HAP-1 (cell line): ENCODE measurements at regions not wholly inside any gene's neighbourhood (a gene's known extent, or its start where the extent isn't known, plus 50 kb on each side); places are given as distances from the start of the nearest gene placed in this dataset.

ENCODE experiments used
- DNase-seq, 2 experiments: peaks; one replicate each; pipeline ENCODE4 v3.0.0-alpha.2; 2016 to 2020; ENCODE audit warnings: low spot score in 2 of 2
- H3K27me3 ChIP-seq: fragments of 250-450 bp; sonication (Bioruptor Pico); 2 replicates; pipeline ENCODE4 v1.5.1; 2020; ENCODE audit warnings: low read depth, mild to moderate bottlenecking, moderate library complexity
- H3K36me3 ChIP-seq: fragments of 250-450 bp; sonication (Bioruptor Pico); replicated peaks from 2 replicates; pipeline ENCODE4 v1.5.1; 2020; ENCODE audit warnings: mild to moderate bottlenecking
- H3K4me1 ChIP-seq: fragments of 250-450 bp; sonication (Bioruptor Pico); 2 replicates; pipeline ENCODE4 v1.5.1; 2020; ENCODE audit warnings: mild to moderate bottlenecking
- H3K4me3 ChIP-seq: fragments of 250-450 bp; sonication (Bioruptor Pico); 2 replicates; pipeline ENCODE4 v1.5.1; 2020; ENCODE audit warnings: mild to moderate bottlenecking, moderate library complexity
- H3K9me3 ChIP-seq: fragments of 250-450 bp; sonication (Bioruptor Pico); 2 replicates; pipeline ENCODE4 v1.5.1; 2020; ENCODE audit warnings: mild to moderate bottlenecking, moderate library complexity
- in situ Hi-C: fragments of 300-500 bp; cut with MboI; formaldehyde crosslinking; loops from 3 replicates; pipeline ENCODE4 v1.14.3; 2020; ENCODE audit warnings: low sequenced_read_pairs, inconsistent platforms, mixed read lengths

- Histone ChIP-seq H3K9me3 (no peaks in the 10 kb centered on the region), H3K4me3 (no peak overlapping the region), H3K36me3 (no peaks in the 10 kb centered on the region), H3K27me3 (no peaks in the 10 kb centered on the region), H3K4me1 (no peaks in the 10 kb centered on the region)
- no peak for DNase-seq
- in situ Hi-C loops, result no loop called here
Measured at GRCh38 chr12:47553266-47553665, 152.6 kb downstream of the RPAP3 start.

GRCh38 chr12:47551426-47551851 lies 154.4 kb downstream of the RPAP3 start:
- H3K36me3 ChIP-seq, result no peaks in the 10 kb centered on the region
- H3K27me3 ChIP-seq, result no peaks in the 10 kb centered on the region
- H3K4me1 ChIP-seq, result no peaks in the 10 kb centered on the region
- no peaks in the 10 kb centered on the region for H3K9me3 ChIP-seq
- no peak overlapping the region for H3K4me3 ChIP-seq
- in situ Hi-C loops, result no loop called here
- no peak for DNase-seq

- Histone ChIP-seq H3K4me3 (no peak overlapping the region), H3K27me3 (no peaks in the 10 kb centered on the region), H3K36me3 (no peaks in the 10 kb centered on the region), H3K4me1 (no peaks in the 10 kb centered on the region), H3K9me3 (no peaks in the 10 kb centered on the region)
- in situ Hi-C loops, result no loop called here
- DNase-seq, result no peak
Measured at GRCh38 chr12:47549258-47549657, 156.6 kb downstream of the RPAP3 start.

GRCh38 chr12:47548401-47548800 lies 157.4 kb downstream of the RPAP3 start:
- Histone ChIP-seq H3K4me3 (no peak overlapping the region), H3K9me3 (no peaks in the 10 kb centered on the region), H3K36me3 (no peaks in the 10 kb centered on the region), H3K27me3 (no peaks in the 10 kb centered on the region; the same call in 1 of the 2 replicates), H3K4me1 (no peaks in the 10 kb centered on the region)
- no peak for DNase-seq
- in situ Hi-C loops, result no loop called here

DNA sequence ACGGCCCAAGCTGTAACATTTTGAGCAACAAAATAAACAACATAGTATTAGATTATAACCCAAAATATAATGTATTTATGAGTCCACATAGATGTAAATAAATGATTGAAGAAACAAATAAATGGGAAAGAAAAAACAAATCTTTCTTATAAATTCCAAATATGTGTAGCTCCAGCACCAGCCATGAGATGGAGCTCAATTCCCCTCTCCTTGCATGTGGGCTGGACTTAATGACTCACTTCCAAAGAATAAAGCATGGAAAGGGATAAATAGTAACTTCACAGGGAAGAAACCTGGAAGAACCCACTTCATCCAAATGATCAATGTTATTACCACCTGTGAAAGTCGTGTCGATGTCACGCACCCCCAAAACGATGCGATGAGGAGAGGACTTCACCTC lies 158.8 kb downstream of the RPAP3 start:
- no peak for DNase-seq
- in situ Hi-C loops, result no loop called here
- Histone ChIP-seq H3K9me3 (no peaks in the 10 kb centered on the region), H3K4me3 (no peak overlapping the region), H3K36me3 (no peaks in the 10 kb centered on the region), H3K27me3 (no peaks in the 10 kb centered on the region; the same call in 1 of the 2 replicates), H3K4me1 (no peaks in the 10 kb centered on the region)

DNA sequence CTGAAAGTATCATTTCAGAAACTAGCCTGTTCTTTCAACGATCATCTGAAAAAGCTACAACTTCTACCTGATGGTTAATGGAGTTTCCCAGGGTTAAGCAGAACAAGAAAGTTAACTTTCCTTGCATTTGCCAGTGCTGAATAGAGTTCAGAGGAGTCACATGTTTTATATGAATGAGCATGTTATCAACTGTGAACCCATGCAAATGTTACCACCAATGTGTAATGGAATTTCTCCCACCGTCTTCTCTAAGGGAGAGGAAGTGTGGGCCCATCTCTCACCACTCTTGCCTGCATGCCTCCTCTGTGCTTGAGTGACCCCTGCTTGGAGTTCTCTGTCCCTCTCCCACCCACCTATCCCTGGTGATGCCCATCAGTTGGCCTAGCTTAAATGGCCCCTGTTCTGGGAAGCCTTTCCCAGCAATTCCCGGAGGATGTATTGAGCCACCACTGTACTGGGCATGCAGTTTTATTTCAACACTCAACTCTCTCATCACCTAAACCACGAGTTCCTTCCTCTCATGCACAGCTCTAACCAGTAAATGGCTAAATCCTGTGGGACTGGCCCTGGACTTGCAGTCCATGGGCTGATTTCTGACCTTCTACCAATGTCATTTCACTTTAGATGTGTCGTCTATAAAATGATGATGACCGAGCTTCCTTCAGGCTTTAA lies 159.8 kb downstream of the RPAP3 start:
- in situ Hi-C loops, result no loop called here
- no peaks in the 10 kb centered on the region for H3K36me3 ChIP-seq
- H3K27me3 ChIP-seq, result no peaks in the 10 kb centered on the region; the same call in 1 of the 2 replicates
- H3K9me3 ChIP-seq, result no peaks in the 10 kb centered on the region
- H3K4me3 ChIP-seq, result no peak overlapping the region
- no peaks in the 10 kb centered on the region for H3K4me1 ChIP-seq
- no peak for DNase-seq

GRCh38 chr12:47534695-47535094 lies 171.1 kb downstream of the RPAP3 start:
- H3K27me3 ChIP-seq, result no peaks in the 10 kb centered on the region
- DNase-seq, result no peak
- in situ Hi-C loops, result no loop called here
- H3K9me3 ChIP-seq, result no peaks in the 10 kb centered on the region
- H3K4me3 ChIP-seq, result no peak overlapping the region
- no peaks in the 10 kb centered on the region for H3K4me1 ChIP-seq
- no peaks in the 10 kb centered on the region for H3K36me3 ChIP-seq

- Histone ChIP-seq H3K36me3 (no peaks in the 10 kb centered on the region), H3K4me3 (no peak overlapping the region), H3K9me3 (no peaks in the 10 kb centered on the region), H3K4me1 (no peaks in the 10 kb centered on the region), H3K27me3 (no peaks in the 10 kb centered on the region)
- DNase-seq, result no peak
- in situ Hi-C loops, result no loop called here
Measured at GRCh38 chr12:47530050-47530449, 175.8 kb downstream of the RPAP3 start.

GRCh38 chr12:47527816-47528215 lies 178.0 kb downstream of the RPAP3 start:
- no peaks in the 10 kb centered on the region for H3K4me1 ChIP-seq
- no peak overlapping the region for H3K4me3 ChIP-seq
- in situ Hi-C loops, result no loop called here
- no peaks in the 10 kb centered on the region for H3K9me3 ChIP-seq
- H3K36me3 ChIP-seq, result no peaks in the 10 kb centered on the region
- H3K27me3 ChIP-seq, result no peaks in the 10 kb centered on the region
- no peak for DNase-seq

- H3K4me3 ChIP-seq, result no peak overlapping the region
- H3K4me1 ChIP-seq, result no peaks in the 10 kb centered on the region
- no peaks in the 10 kb centered on the region for H3K27me3 ChIP-seq
- no peaks in the 10 kb centered on the region; the same call in 1 of the 2 replicates for H3K9me3 ChIP-seq
- no peak for DNase-seq
- in situ Hi-C loops, result no loop called here
- H3K36me3 ChIP-seq, result no peaks in the 10 kb centered on the region
Measured at GRCh38 chr12:47520029-47520428, 185.8 kb downstream of the RPAP3 start.

DNA sequence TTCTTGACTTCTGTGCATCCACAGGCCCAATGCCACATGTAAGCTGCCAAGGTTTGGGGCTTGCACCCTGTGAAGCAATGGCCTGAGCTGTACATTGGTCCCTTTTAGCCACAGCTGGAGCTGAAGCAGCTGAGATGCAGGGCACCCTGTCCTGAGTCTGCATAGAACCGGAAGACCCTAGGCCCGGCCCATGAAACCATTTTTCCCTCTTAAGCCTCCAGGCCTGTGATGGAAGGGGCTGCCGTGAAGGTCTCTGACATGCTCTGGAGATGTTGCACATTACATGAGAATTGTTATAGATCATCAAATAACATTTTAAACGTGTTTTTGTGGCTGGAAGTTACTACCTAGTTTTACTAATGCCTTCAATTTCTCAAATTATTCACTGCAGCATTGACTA lies 188.7 kb downstream of the RPAP3 start:
- Histone ChIP-seq H3K4me1 (no peaks in the 10 kb centered on the region), H3K4me3 (no peak overlapping the region), H3K9me3 (no peaks in the 10 kb centered on the region; the same call in 1 of the 2 replicates), H3K36me3 (no peaks in the 10 kb centered on the region), H3K27me3 (no peaks in the 10 kb centered on the region)
- in situ Hi-C loops, result no loop called here
- no peak for DNase-seq

GRCh38 chr12:47509398-47509851 lies 196.4 kb downstream of the RPAP3 start:
- H3K4me3 ChIP-seq, result no peak overlapping the region
- in situ Hi-C loops, result no loop called here
- DNase-seq, result no peak
- no peaks in the 10 kb centered on the region for H3K9me3 ChIP-seq
- H3K27me3 ChIP-seq, result no peaks in the 10 kb centered on the region
- H3K4me1 ChIP-seq, result no peaks in the 10 kb centered on the region
- H3K36me3 ChIP-seq, result no peaks in the 10 kb centered on the region

- in situ Hi-C loops, result no loop called here
- no peak overlapping the region for H3K4me3 ChIP-seq
- H3K27me3 ChIP-seq, result no peaks in the 10 kb centered on the region
- H3K9me3 ChIP-seq, result no peaks in the 10 kb centered on the region
- H3K4me1 ChIP-seq, result no peaks in the 10 kb centered on the region
- H3K36me3 ChIP-seq, result no peaks in the 10 kb centered on the region
- DNase-seq, result no peak
Measured at GRCh38 chr12:47507221-47507620, 198.6 kb downstream of the RPAP3 start.

- no peak for DNase-seq
- in situ Hi-C loops, result no loop called here
Measured at GRCh38 chr12:47504775-47505446, 200.9 kb downstream of the RPAP3 start.

More at GRCh38 chr12:47504775-47505446, 200.9 kb downstream of the RPAP3 start:
- Histone ChIP-seq H3K36me3 (no peaks in the 10 kb centered on the region), H3K27me3 (no peaks in the 10 kb centered on the region), H3K9me3 (no peaks in the 10 kb centered on the region), H3K4me3 (no peak overlapping the region), H3K4me1 (no peaks in the 10 kb centered on the region)
